ENCODE measurements at regions not wholly inside any gene's neighbourhood (a gene's known extent, or its start where the extent isn't known, plus 50 kb on each side); places are given as distances from the start of the nearest gene placed in this dataset.

GRCh38 chr4:100084892-100085291 lies 105.4 kb downstream of the DDIT4L start:
- DNase-seq (ENCODE audit: low read depth), result no peak

GRCh38 chr4:100083289-100083688 lies 107.0 kb downstream of the DDIT4L start:
- DNase-seq (ENCODE audit: low read depth), result no peak

GRCh38 chr4:100082852-100083251 lies 107.4 kb downstream of the DDIT4L start:
- no peak for DNase-seq (ENCODE audit: low read depth)

- DNase-seq (ENCODE audit: low read depth), result no peak
Measured at GRCh38 chr4:100081491-100081890, 108.8 kb downstream of the DDIT4L start.

- DNase-seq (ENCODE audit: low read depth), result no peak
Measured at GRCh38 chr4:100079264-100079663, 111.0 kb downstream of the DDIT4L start.

GRCh38 chr4:100076753-100077152 lies 113.5 kb downstream of the DDIT4L start:
- DNase-seq (ENCODE audit: low read depth), result no peak

GRCh38 chr4:100075486-100076270 lies 114.6 kb downstream of the DDIT4L start:
- no peak for DNase-seq (ENCODE audit: low read depth)

GRCh38 chr4:100075056-100075455 lies 115.2 kb downstream of the DDIT4L start:
- no peak for DNase-seq (ENCODE audit: low read depth)

- DNase-seq (ENCODE audit: low read depth), result no peak
Measured at GRCh38 chr4:100071506-100071905, 118.8 kb downstream of the DDIT4L start.

- DNase-seq (ENCODE audit: low read depth), result no peak
Measured at GRCh38 chr4:100070868-100071267, 119.4 kb downstream of the DDIT4L start.

GRCh38 chr4:100069207-100069606 lies 119.1 kb upstream of the H2AZ1 start:
- no peak for DNase-seq (ENCODE audit: low read depth)

GRCh38 chr4:100067255-100067654 lies 117.2 kb upstream of the H2AZ1 start:
- no peak for DNase-seq (ENCODE audit: low read depth)

- DNase-seq (ENCODE audit: low read depth), result no peak
Measured at GRCh38 chr4:100063355-100063754, 113.3 kb upstream of the H2AZ1 start.

GRCh38 chr4:100062921-100063320 lies 112.8 kb upstream of the H2AZ1 start:
- no peak for DNase-seq (ENCODE audit: low read depth)

GRCh38 chr4:100061835-100062234 lies 111.8 kb upstream of the H2AZ1 start:
- no peak for DNase-seq (ENCODE audit: low read depth)

- no peak for DNase-seq (ENCODE audit: low read depth)
Measured at GRCh38 chr4:100060765-100061416, 110.8 kb upstream of the H2AZ1 start.

- DNase-seq (ENCODE audit: low read depth), result no peak
Measured at GRCh38 chr4:100059467-100059866, 109.4 kb upstream of the H2AZ1 start.

- no peak for DNase-seq (ENCODE audit: low read depth)
Measured at GRCh38 chr4:100056701-100057100, 106.6 kb upstream of the H2AZ1 start.

GRCh38 chr4:100054071-100054470 lies 104.0 kb upstream of the H2AZ1 start:
- no peak for DNase-seq (ENCODE audit: low read depth)

GRCh38 chr4:100049872-100050271 lies 99.8 kb upstream of the H2AZ1 start:
- no peak for DNase-seq (ENCODE audit: low read depth)

GRCh38 chr4:100042711-100043110 lies 92.6 kb upstream of the H2AZ1 start:
- no peak for DNase-seq (ENCODE audit: low read depth)

- DNase-seq (ENCODE audit: low read depth), result no peak
Measured at GRCh38 chr4:100042235-100042634, 92.2 kb upstream of the H2AZ1 start.

- DNase-seq (ENCODE audit: low read depth), result no peak
Measured at GRCh38 chr4:100041646-100042045, 91.6 kb upstream of the H2AZ1 start.
